Liver (tissue), 7 donors: ENCODE measurements at regions not wholly inside any gene's neighbourhood (a gene's known extent, or its start where the extent isn't known, plus 50 kb on each side); places are given as distances from the start of the nearest gene placed in this dataset.

Experiments
- DNase-seq: peaks from one replicate; pipeline ENCODE4 v3.0.0-alpha.2; 2017; ENCODE audit warnings: low spot score
- H3K27ac ChIP-seq, 2 donors: one replicate each; pipeline ENCODE4 v1.7.0; 2013; ENCODE audit warnings: inconsistent platforms in 2 of 2, low read length in 2 of 2, control low read depth in 1 of 2, low read depth in 1 of 2, mild to moderate bottlenecking in 1 of 2
- H3K27me3 ChIP-seq, 4 donors: one replicate each; pipeline versions ENCODE4 v1.6.1 to v1.7.0; 2013; ENCODE audit warnings: low read length in 3 of 4, inconsistent platforms in 1 of 4, mild to moderate bottlenecking in 1 of 4, moderate library complexity in 1 of 4; ENCODE audit not compliant: control insufficient read depth in 4 of 4, insufficient read depth in 4 of 4
- H3K36me3 ChIP-seq, 4 donors: one replicate each; pipeline versions ENCODE4 v1.6.1 to v1.7.0; 2013; ENCODE audit warnings: low read length in 3 of 4, mild to moderate bottlenecking in 3 of 4, low read depth in 1 of 4, moderate library complexity in 1 of 4; ENCODE audit not compliant: control insufficient read depth in 4 of 4, insufficient read depth in 3 of 4
- H3K4me1 ChIP-seq, 4 donors: one replicate each; pipeline versions ENCODE4 v1.6.1 to v1.7.0; 2013; ENCODE audit warnings: low read length in 3 of 4, mild to moderate bottlenecking in 3 of 4, moderate library complexity in 1 of 4; ENCODE audit not compliant: control insufficient read depth in 4 of 4, insufficient read depth in 4 of 4
- H3K4me3 ChIP-seq, 3 donors: one replicate each; pipeline versions ENCODE4 v1.6.1 to v1.7.0; 2013; ENCODE audit warnings: low read length in 3 of 3, control low read depth in 1 of 3, low read depth in 1 of 3, mild to moderate bottlenecking in 1 of 3
- H3K9ac ChIP-seq, 2 donors: one replicate each; pipeline ENCODE4 v1.7.0; 2013; ENCODE audit warnings: low read length in 2 of 2, mild to moderate bottlenecking in 2 of 2, moderate library complexity in 2 of 2, control low read depth in 1 of 2, low read depth in 1 of 2
- H3K9me3 ChIP-seq, 4 donors: one replicate each; pipeline versions ENCODE4 v1.6.1 to v1.7.0; 2013; ENCODE audit warnings: low read length in 3 of 4; ENCODE audit not compliant: control insufficient read depth in 4 of 4
- EGR1 ChIP-seq, 2 donors: IDR thresholded peaks; 2 replicates each; pipeline ENCODE4 v1.6.1; 2016 to 2018; ENCODE audit warnings: antibody characterized with exemption in 2 of 2, low read depth in 2 of 2
- FOXA2 ChIP-seq: IDR thresholded peaks from 2 replicates; pipeline ENCODE4 v1.6.1; 2016; ENCODE audit warnings: antibody characterized with exemption
- GABPA ChIP-seq, 2 donors: IDR thresholded peaks in 1 of 2; conservative IDR thresholded peaks in 1 of 2; 2 replicates each; pipeline ENCODE4 v1.6.1; 2016; ENCODE audit warnings: antibody characterized with exemption in 2 of 2, mild to moderate bottlenecking in 1 of 2, moderate library complexity in 1 of 2
- HNF4A ChIP-seq, 2 donors: conservative IDR thresholded peaks; 2 replicates each; pipeline ENCODE4 v1.6.1; 2016; ENCODE audit warnings: antibody characterized with exemption in 2 of 2, mild to moderate bottlenecking in 2 of 2
- JUND ChIP-seq, 2 donors: IDR thresholded peaks; 2 replicates each; pipeline ENCODE4 v1.6.1; 2016; ENCODE audit warnings: antibody characterized with exemption in 2 of 2
- MAX ChIP-seq: IDR thresholded peaks from 2 replicates; pipeline ENCODE4 v1.6.1; 2016; ENCODE audit warnings: antibody characterized with exemption
- RAD21 ChIP-seq, 2 donors: IDR thresholded peaks; 2 replicates each; pipeline ENCODE4 v1.6.1; 2016; ENCODE audit warnings: antibody characterized with exemption in 2 of 2, mild to moderate bottlenecking in 2 of 2
- RXRA ChIP-seq, 2 donors: IDR thresholded peaks; 2 replicates each; pipeline ENCODE4 v1.6.1; 2017 to 2018; ENCODE audit warnings: antibody characterized with exemption in 2 of 2, mild to moderate bottlenecking in 1 of 2
- SP1 ChIP-seq: IDR thresholded peaks from 2 replicates; pipeline ENCODE4 v1.6.1; 2018; ENCODE audit warnings: antibody characterized with exemption, mild to moderate bottlenecking
- TAF1 ChIP-seq: conservative IDR thresholded peaks from 2 replicates; pipeline ENCODE4 v1.6.1; 2016; ENCODE audit warnings: antibody characterized with exemption, mild to moderate bottlenecking
- YY1 ChIP-seq: IDR thresholded peaks from 2 replicates; pipeline ENCODE4 v1.6.1; 2016; ENCODE audit warnings: antibody characterized with exemption, mild to moderate bottlenecking
- WGBS: extraction: QIAGEN DNeasy Blood & Tissue Kit; methylation state at CpG from one replicate; pipeline ENCODE4 v1.1.7; 2013; 5-methylcytosine and 5-hydroxymethylcytosine counted together
- TF ChIP-seq, protein P1 (sequence below): IDR thresholded peaks from 2 replicates; pipeline ENCODE4 v1.6.1; 2016; ENCODE audit warnings: antibody characterized with exemption, mild to moderate bottlenecking
- TF ChIP-seq, protein P2 (sequence below): IDR thresholded peaks from 2 replicates; pipeline ENCODE4 v1.6.1; 2016; ENCODE audit warnings: antibody characterized with exemption
- donor health status: healthy.
- donor health status: healthy.
- donor health status: healthy.
- donor health status: healthy.

GRCh38 chr4:155119006-155119405 lies 89.4 kb upstream of the NPY2R start:
- no peak for DNase-seq
- no peaks in the 10 kb centered on the region for H3K27me3 ChIP-seq
- H3K27ac ChIP-seq, result no peak overlapping the region
- H3K9me3 ChIP-seq, result no peaks in the 10 kb centered on the region
- no peaks in the 10 kb centered on the region for H3K36me3 ChIP-seq
- TF ChIP-seq HNF4A (conservative IDR thresholded peaks at IDR 0.05), result no peak
- TF ChIP-seq FOXA2, result no peak
- no peak for TF ChIP-seq MAX
- no peak for TF ChIP-seq JUND (IDR thresholded peaks at IDR 0.05)
- no peak for TF ChIP-seq YY1
- TF ChIP-seq EGR1 (IDR thresholded peaks at IDR 0.05; ENCODE audit: low read depth in 2 of 2), result no peak
- TF ChIP-seq RAD21 (IDR thresholded peaks at IDR 0.05), result no peak
- TF ChIP-seq, protein P1, sequence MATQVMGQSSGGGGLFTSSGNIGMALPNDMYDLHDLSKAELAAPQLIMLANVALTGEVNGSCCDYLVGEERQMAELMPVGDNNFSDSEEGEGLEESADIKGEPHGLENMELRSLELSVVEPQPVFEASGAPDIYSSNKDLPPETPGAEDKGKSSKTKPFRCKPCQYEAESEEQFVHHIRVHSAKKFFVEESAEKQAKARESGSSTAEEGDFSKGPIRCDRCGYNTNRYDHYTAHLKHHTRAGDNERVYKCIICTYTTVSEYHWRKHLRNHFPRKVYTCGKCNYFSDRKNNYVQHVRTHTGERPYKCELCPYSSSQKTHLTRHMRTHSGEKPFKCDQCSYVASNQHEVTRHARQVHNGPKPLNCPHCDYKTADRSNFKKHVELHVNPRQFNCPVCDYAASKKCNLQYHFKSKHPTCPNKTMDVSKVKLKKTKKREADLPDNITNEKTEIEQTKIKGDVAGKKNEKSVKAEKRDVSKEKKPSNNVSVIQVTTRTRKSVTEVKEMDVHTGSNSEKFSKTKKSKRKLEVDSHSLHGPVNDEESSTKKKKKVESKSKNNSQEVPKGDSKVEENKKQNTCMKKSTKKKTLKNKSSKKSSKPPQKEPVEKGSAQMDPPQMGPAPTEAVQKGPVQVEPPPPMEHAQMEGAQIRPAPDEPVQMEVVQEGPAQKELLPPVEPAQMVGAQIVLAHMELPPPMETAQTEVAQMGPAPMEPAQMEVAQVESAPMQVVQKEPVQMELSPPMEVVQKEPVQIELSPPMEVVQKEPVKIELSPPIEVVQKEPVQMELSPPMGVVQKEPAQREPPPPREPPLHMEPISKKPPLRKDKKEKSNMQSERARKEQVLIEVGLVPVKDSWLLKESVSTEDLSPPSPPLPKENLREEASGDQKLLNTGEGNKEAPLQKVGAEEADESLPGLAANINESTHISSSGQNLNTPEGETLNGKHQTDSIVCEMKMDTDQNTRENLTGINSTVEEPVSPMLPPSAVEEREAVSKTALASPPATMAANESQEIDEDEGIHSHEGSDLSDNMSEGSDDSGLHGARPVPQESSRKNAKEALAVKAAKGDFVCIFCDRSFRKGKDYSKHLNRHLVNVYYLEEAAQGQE, result no peak
- TF ChIP-seq SP1, result no peak
- TF ChIP-seq, protein P2, sequence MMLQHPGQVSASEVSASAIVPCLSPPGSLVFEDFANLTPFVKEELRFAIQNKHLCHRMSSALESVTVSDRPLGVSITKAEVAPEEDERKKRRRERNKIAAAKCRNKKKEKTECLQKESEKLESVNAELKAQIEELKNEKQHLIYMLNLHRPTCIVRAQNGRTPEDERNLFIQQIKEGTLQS, result no peak
- no peak for TF ChIP-seq TAF1
- no peak for TF ChIP-seq GABPA (IDR thresholded peaks at IDR 0.05 in 1 of 2, conservative IDR thresholded peaks at IDR 0.05 in 1 of 2)
- no peak overlapping the region for H3K9ac ChIP-seq
- H3K4me1 ChIP-seq, result no peaks in the 10 kb centered on the region
- H3K4me3 ChIP-seq, result no peak overlapping the region

- Histone ChIP-seq H3K27ac (no peak overlapping the region), H3K27me3 (no peaks in the 10 kb centered on the region), H3K9me3 (no peaks in the 10 kb centered on the region), H3K36me3 (no peaks in the 10 kb centered on the region), H3K4me3 (no peak overlapping the region), H3K9ac (no peak overlapping the region), H3K4me1 (no peaks in the 10 kb centered on the region)
- no peak for DNase-seq
- TF ChIP-seq TAF1 (no peak), RAD21 (IDR thresholded peaks at IDR 0.05) (no peak), JUND (IDR thresholded peaks at IDR 0.05) (no peak), HNF4A (conservative IDR thresholded peaks at IDR 0.05) (no peak), YY1 (no peak), RXRA (IDR thresholded peaks at IDR 0.05) (no peak), MAX (no peak)
- TF ChIP-seq, protein P1, result no peak
- TF ChIP-seq, protein P2, result no peak
- WGBS, result 41% methylated on average over 1 of the region's 1 CpG
These were observed 87.9 kb upstream of the NPY2R start for GRCh38 chr4:155120536-155120935.
